Liver (tissue), 3 donors: ENCODE measurements at regions not wholly inside any gene's neighbourhood (a gene's known extent, or its start where the extent isn't known, plus 50 kb on each side); places are given as distances from the start of the nearest gene placed in this dataset.

Experiments
- HNF4A ChIP-seq, 2 donors: conservative IDR thresholded peaks; 2 replicates each; pipeline ENCODE4 v1.6.1; 2016; ENCODE audit warnings: antibody characterized with exemption in 2 of 2, mild to moderate bottlenecking in 2 of 2
- JUND ChIP-seq, 2 donors: IDR thresholded peaks; 2 replicates each; pipeline ENCODE4 v1.6.1; 2016; ENCODE audit warnings: antibody characterized with exemption in 2 of 2
- SP1 ChIP-seq: IDR thresholded peaks from 2 replicates; pipeline ENCODE4 v1.6.1; 2018; ENCODE audit warnings: antibody characterized with exemption, mild to moderate bottlenecking
- TAF1 ChIP-seq: conservative IDR thresholded peaks from 2 replicates; pipeline ENCODE4 v1.6.1; 2016; ENCODE audit warnings: antibody characterized with exemption, mild to moderate bottlenecking
- YY1 ChIP-seq: IDR thresholded peaks from 2 replicates; pipeline ENCODE4 v1.6.1; 2016; ENCODE audit warnings: antibody characterized with exemption, mild to moderate bottlenecking
- TF ChIP-seq, protein P1 (sequence below): fragments of 150-350 bp; IDR thresholded peaks from 2 replicates; pipeline ENCODE4 v1.5.1; 2017; ENCODE audit warnings: improper control_type of control experiment, low read depth, low read length; ENCODE audit not compliant: missing input control
- TF ChIP-seq, protein P2 (sequence below): IDR thresholded peaks from 2 replicates; pipeline ENCODE4 v1.6.1; 2016; ENCODE audit warnings: antibody characterized with exemption
- donor health status: healthy.
- donor health status: healthy.

DNA sequence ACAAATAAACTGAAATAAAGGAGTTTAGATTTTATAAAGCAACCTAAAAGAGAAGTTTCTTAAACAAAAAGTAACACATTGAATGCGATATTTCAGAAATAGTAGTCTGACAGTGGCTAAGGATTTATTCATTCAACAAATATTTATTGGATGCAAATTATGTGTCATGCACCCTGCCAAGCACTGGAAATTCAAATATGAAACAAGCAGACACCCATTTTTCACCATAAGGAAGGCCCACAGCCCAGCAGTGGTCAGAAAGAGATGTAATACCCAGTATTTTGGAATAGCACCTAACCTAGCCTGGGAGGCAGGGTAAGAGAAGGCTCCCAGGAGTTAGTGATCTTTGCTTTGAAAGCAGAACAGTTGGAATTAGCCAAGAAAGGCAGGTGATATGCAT is 855.1 kb upstream of the TENM3 start:
- TF ChIP-seq, protein P1, sequence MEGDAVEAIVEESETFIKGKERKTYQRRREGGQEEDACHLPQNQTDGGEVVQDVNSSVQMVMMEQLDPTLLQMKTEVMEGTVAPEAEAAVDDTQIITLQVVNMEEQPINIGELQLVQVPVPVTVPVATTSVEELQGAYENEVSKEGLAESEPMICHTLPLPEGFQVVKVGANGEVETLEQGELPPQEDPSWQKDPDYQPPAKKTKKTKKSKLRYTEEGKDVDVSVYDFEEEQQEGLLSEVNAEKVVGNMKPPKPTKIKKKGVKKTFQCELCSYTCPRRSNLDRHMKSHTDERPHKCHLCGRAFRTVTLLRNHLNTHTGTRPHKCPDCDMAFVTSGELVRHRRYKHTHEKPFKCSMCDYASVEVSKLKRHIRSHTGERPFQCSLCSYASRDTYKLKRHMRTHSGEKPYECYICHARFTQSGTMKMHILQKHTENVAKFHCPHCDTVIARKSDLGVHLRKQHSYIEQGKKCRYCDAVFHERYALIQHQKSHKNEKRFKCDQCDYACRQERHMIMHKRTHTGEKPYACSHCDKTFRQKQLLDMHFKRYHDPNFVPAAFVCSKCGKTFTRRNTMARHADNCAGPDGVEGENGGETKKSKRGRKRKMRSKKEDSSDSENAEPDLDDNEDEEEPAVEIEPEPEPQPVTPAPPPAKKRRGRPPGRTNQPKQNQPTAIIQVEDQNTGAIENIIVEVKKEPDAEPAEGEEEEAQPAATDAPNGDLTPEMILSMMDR, result no peak
- no peak for TF ChIP-seq YY1
- TF ChIP-seq JUND (IDR thresholded peaks at IDR 0.05), result no peak
- TF ChIP-seq SP1, result no peak
- TF ChIP-seq HNF4A (conservative IDR thresholded peaks at IDR 0.05), result no peak
- TF ChIP-seq, protein P2, sequence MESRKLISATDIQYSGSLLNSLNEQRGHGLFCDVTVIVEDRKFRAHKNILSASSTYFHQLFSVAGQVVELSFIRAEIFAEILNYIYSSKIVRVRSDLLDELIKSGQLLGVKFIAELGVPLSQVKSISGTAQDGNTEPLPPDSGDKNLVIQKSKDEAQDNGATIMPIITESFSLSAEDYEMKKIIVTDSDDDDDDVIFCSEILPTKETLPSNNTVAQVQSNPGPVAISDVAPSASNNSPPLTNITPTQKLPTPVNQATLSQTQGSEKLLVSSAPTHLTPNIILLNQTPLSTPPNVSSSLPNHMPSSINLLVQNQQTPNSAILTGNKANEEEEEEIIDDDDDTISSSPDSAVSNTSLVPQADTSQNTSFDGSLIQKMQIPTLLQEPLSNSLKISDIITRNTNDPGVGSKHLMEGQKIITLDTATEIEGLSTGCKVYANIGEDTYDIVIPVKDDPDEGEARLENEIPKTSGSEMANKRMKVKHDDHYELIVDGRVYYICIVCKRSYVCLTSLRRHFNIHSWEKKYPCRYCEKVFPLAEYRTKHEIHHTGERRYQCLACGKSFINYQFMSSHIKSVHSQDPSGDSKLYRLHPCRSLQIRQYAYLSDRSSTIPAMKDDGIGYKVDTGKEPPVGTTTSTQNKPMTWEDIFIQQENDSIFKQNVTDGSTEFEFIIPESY, result no peak
- no peak for TF ChIP-seq TAF1
